GM23338 (cell line): ENCODE measurements at regions not wholly inside any gene's neighbourhood (a gene's known extent, or its start where the extent isn't known, plus 50 kb on each side); places are given as distances from the start of the nearest gene placed in this dataset.

Experiments used
- ATAC-seq: fragments of 200-7000 bp; cut with Tn5 transposase; 3 replicates; pipeline ENCODE4 v1.9.1; 2020
- DNase-seq: peaks from one replicate; pipeline ENCODE4 v3.0.0-alpha.2; 2015; ENCODE audit warnings: low spot score
- H2AFZ ChIP-seq: fragments of 200-600 bp; sonication (generic); 2 replicates; pipeline ENCODE4 v1.8.0; 2016; ENCODE audit warnings: antibody characterized with exemption, mild to moderate bottlenecking, moderate library complexity
- H3F3A ChIP-seq: fragments of 200-600 bp; sonication (generic); replicated peaks from 2 replicates; pipeline ENCODE4 v1.8.0; 2017; ENCODE audit warnings: antibody characterized with exemption, mixed run types, low read depth
- H3K27ac ChIP-seq: fragments of 200-600 bp; sonication (generic); 2 replicates; pipeline ENCODE4 v1.6.1; 2016; ENCODE audit warnings: low read depth
- H3K27me3 ChIP-seq: fragments of 200-600 bp; sonication (generic); 2 replicates; pipeline ENCODE4 v1.8.0; 2016; ENCODE audit warnings: mild to moderate bottlenecking, mixed run types, moderate library complexity; ENCODE audit not compliant: insufficient read depth
- H3K36me3 ChIP-seq: fragments of 200-600 bp; sonication (generic); 2 replicates; pipeline ENCODE4 v1.8.0; 2016; ENCODE audit warnings: mild to moderate bottlenecking; ENCODE audit not compliant: insufficient read depth
- H3K4me1 ChIP-seq: fragments of 200-600 bp; sonication (generic); 2 replicates; pipeline ENCODE4 v1.8.0; 2016; ENCODE audit warnings: mild to moderate bottlenecking, moderate library complexity; ENCODE audit not compliant: insufficient read depth
- H3K4me2 ChIP-seq: fragments of 200-600 bp; sonication (generic); 2 replicates; pipeline ENCODE4 v1.7.1; 2017; ENCODE audit warnings: mixed run types
- H3K4me3 ChIP-seq: fragments of 200-600 bp; sonication (generic); 2 replicates; pipeline ENCODE4 v1.6.1; 2016; ENCODE audit warnings: mixed run types
- H3K79me2 ChIP-seq: fragments of 200-600 bp; sonication (generic); replicated peaks from 2 replicates; pipeline ENCODE4 v1.8.0; 2017; ENCODE audit warnings: mild to moderate bottlenecking; ENCODE audit not compliant: insufficient read depth
- H3K9me2 ChIP-seq: fragments of 200-600 bp; sonication (generic); 2 replicates; pipeline ENCODE4 v1.8.0; 2017; ENCODE audit not compliant: insufficient read depth
- H4K20me1 ChIP-seq: fragments of 200-600 bp; sonication (generic); replicated peaks from 2 replicates; pipeline ENCODE4 v1.8.0; 2017; ENCODE audit warnings: mild to moderate bottlenecking; ENCODE audit not compliant: insufficient read depth
- H3K27ac Mint-ChIP-seq: 2 replicates; pipeline ENCODE4 v1.8.0; 2020; ENCODE audit warnings: inconsistent platforms, mild to moderate bottlenecking, moderate library complexity, mixed read lengths
- H3K27me3 Mint-ChIP-seq: 3 replicates; pipeline ENCODE4 v1.8.0; 2022; ENCODE audit warnings: low read depth, mild to moderate bottlenecking, moderate library complexity, mixed read lengths, inconsistent platforms; ENCODE audit not compliant: insufficient read depth, poor library complexity
- H3K36me3 Mint-ChIP-seq: 3 replicates; pipeline ENCODE4 v1.8.0; 2021; ENCODE audit warnings: low read depth, mild to moderate bottlenecking, inconsistent platforms, moderate library complexity, mixed read lengths
- H3K4me1 Mint-ChIP-seq: 3 replicates; pipeline ENCODE4 v1.8.0; 2020; ENCODE audit warnings: mild to moderate bottlenecking, inconsistent platforms, mixed read lengths
- H3K4me3 Mint-ChIP-seq: 3 replicates; pipeline ENCODE4 v1.8.0; 2021; ENCODE audit warnings: moderate library complexity, mild to moderate bottlenecking, inconsistent platforms, mixed read lengths
- H3K9me3 Mint-ChIP-seq: 3 replicates; pipeline ENCODE4 v1.8.0; 2020; ENCODE audit warnings: moderate library complexity, mild to moderate bottlenecking, inconsistent platforms, mixed read lengths
- CREB1 ChIP-seq: fragments of 250-450 bp; sonication (Bioruptor Pico); IDR thresholded peaks from 2 replicates; pipeline ENCODE4 v1.5.0; 2020; ENCODE audit warnings: low read depth, mild to moderate bottlenecking, moderate library complexity
- ETS1 ChIP-seq: IDR thresholded peaks from 2 replicates; pipeline ENCODE4 v1.6.1; 2016; ENCODE audit warnings: antibody characterized with exemption
- EZH2 ChIP-seq: fragments of 200-600 bp; sonication (generic); IDR thresholded peaks from one replicate; pipeline ENCODE4 v1.8.0; 2017; ENCODE audit warnings: antibody characterized with exemption, mild to moderate bottlenecking, low read depth; ENCODE audit not compliant: unreplicated experiment
- EZH2phosphoT487 ChIP-seq: fragments of 200-600 bp; sonication (generic); IDR thresholded peaks from one replicate; pipeline ENCODE4 v1.8.1; 2018; ENCODE audit warnings: antibody characterized with exemption; ENCODE audit not compliant: unreplicated experiment
- JUNB ChIP-seq: IDR thresholded peaks from one replicate; pipeline ENCODE4 v1.6.1; 2016; ENCODE audit warnings: antibody characterized with exemption; ENCODE audit not compliant: unreplicated experiment
- NANOG ChIP-seq: IDR thresholded peaks from 2 replicates; pipeline ENCODE4 v1.6.1; 2016; ENCODE audit warnings: antibody characterized with exemption, borderline replicate concordance
- POLR2AphosphoS5 ChIP-seq: IDR thresholded peaks from 2 replicates; pipeline ENCODE4 v1.6.1; 2016; ENCODE audit warnings: antibody characterized with exemption, low read depth
- STAT1 ChIP-seq: IDR thresholded peaks from one replicate; pipeline ENCODE4 v1.6.1; 2016; ENCODE audit warnings: antibody characterized with exemption; ENCODE audit not compliant: unreplicated experiment
- ZNF114 ChIP-seq: fragments of 250-450 bp; sonication (Bioruptor Pico); IDR thresholded peaks from 2 replicates; pipeline ENCODE4 v1.5.0; 2020; ENCODE audit warnings: mild to moderate bottlenecking, moderate library complexity
- ZNF331 ChIP-seq: fragments of 250-450 bp; sonication (Bioruptor Pico); IDR thresholded peaks from 2 replicates; pipeline ENCODE4 v1.5.0; 2020; ENCODE audit warnings: low read depth, mild to moderate bottlenecking, moderate library complexity
- ZNF462 ChIP-seq: fragments of 250-450 bp; sonication (Bioruptor Pico); IDR thresholded peaks from 2 replicates; pipeline ENCODE4 v1.5.0; 2020; ENCODE audit warnings: mild to moderate bottlenecking, moderate library complexity
- TF ChIP-seq, protein P1 (sequence below): IDR thresholded peaks from one replicate; pipeline ENCODE4 v1.6.1; 2018; ENCODE audit warnings: antibody characterized with exemption; ENCODE audit not compliant: unreplicated experiment
- TF ChIP-seq, protein P2 (sequence below), 2 experiments: fragments of 200-600 bp in 1 of 2; sonication (generic) in 1 of 2; conservative IDR thresholded peaks; 2 replicates each; pipeline versions ENCODE4 v1.5.1 to v1.6.1; 2016 to 2017; ENCODE audit warnings: antibody characterized with exemption in 2 of 2, low read depth in 2 of 2, mild to moderate bottlenecking in 2 of 2, moderate library complexity in 1 of 2

DNA sequence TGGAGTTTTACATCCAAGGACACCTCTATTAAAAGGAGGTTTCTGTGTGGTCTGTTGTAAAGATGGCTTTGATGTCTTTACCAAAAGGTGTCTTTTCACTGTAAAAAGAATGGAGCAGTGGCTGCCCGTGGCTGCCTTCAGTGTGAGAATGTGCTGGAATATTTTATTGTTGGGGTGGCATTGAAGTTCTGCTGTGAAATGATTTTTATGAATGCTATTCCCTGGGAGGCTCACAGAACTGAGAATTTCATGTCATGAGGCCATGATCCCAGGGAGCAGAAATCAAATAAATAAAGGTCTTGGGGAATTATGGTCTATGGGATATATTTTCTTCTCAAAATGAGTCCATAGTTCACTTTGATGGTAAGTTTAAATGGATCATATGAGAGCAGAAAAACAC lies 425.2 kb upstream of the ZNF608 start:
- H3F3A ChIP-seq: no peaks in the 10 kb centered on the region
- no peaks in the 10 kb centered on the region for H4K20me1 ChIP-seq
- no peaks in the 10 kb centered on the region for H3K79me2 ChIP-seq
- H3K4me3 ChIP-seq: no peak overlapping the region
- Mint-ChIP-seq H3K4me3 (no peak overlapping the region), H3K9me3 (peaks cover 15% of the 10 kb centered on the region; the same call in 2 of the 3 replicates), H3K4me1 (peaks cover 8% of the 10 kb centered on the region), H3K27me3 (no peaks in the 10 kb centered on the region), H3K36me3 (peaks cover 10% of the 10 kb centered on the region; the same call in 2 of the 3 replicates), H3K27ac (no peak overlapping the region)
- no peaks in the 10 kb centered on the region for H3K9me2 ChIP-seq
- ATAC-seq (no peak), DNase-seq (no peak)
- 0 out of 2 replicates have a peak, but pooled peaks cover 9% of the 10 kb centered on the region for H3K36me3 ChIP-seq
- H3K27ac ChIP-seq: no peak overlapping the region
- no peaks in the 10 kb centered on the region for H3K27me3 ChIP-seq
- H3K4me1 ChIP-seq: no peaks in the 10 kb centered on the region
- no peak overlapping the region for H3K4me2 ChIP-seq
- TF ChIP-seq ZNF462 (CRISPR knock-in tag) (no peak), STAT1 (no peak), JUNB (no peak), ZNF331 (CRISPR knock-in tag) (no peak), EZH2 (no peak), NANOG (no peak), ETS1 (no peak), ZNF114 (CRISPR knock-in tag) (no peak), EZH2phosphoT487 (no peak), CREB1 (CRISPR knock-in tag) (no peak), POLR2AphosphoS5 (no peak)
- TF ChIP-seq, protein P1, sequence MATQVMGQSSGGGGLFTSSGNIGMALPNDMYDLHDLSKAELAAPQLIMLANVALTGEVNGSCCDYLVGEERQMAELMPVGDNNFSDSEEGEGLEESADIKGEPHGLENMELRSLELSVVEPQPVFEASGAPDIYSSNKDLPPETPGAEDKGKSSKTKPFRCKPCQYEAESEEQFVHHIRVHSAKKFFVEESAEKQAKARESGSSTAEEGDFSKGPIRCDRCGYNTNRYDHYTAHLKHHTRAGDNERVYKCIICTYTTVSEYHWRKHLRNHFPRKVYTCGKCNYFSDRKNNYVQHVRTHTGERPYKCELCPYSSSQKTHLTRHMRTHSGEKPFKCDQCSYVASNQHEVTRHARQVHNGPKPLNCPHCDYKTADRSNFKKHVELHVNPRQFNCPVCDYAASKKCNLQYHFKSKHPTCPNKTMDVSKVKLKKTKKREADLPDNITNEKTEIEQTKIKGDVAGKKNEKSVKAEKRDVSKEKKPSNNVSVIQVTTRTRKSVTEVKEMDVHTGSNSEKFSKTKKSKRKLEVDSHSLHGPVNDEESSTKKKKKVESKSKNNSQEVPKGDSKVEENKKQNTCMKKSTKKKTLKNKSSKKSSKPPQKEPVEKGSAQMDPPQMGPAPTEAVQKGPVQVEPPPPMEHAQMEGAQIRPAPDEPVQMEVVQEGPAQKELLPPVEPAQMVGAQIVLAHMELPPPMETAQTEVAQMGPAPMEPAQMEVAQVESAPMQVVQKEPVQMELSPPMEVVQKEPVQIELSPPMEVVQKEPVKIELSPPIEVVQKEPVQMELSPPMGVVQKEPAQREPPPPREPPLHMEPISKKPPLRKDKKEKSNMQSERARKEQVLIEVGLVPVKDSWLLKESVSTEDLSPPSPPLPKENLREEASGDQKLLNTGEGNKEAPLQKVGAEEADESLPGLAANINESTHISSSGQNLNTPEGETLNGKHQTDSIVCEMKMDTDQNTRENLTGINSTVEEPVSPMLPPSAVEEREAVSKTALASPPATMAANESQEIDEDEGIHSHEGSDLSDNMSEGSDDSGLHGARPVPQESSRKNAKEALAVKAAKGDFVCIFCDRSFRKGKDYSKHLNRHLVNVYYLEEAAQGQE: no peak
- TF ChIP-seq, protein P2, sequence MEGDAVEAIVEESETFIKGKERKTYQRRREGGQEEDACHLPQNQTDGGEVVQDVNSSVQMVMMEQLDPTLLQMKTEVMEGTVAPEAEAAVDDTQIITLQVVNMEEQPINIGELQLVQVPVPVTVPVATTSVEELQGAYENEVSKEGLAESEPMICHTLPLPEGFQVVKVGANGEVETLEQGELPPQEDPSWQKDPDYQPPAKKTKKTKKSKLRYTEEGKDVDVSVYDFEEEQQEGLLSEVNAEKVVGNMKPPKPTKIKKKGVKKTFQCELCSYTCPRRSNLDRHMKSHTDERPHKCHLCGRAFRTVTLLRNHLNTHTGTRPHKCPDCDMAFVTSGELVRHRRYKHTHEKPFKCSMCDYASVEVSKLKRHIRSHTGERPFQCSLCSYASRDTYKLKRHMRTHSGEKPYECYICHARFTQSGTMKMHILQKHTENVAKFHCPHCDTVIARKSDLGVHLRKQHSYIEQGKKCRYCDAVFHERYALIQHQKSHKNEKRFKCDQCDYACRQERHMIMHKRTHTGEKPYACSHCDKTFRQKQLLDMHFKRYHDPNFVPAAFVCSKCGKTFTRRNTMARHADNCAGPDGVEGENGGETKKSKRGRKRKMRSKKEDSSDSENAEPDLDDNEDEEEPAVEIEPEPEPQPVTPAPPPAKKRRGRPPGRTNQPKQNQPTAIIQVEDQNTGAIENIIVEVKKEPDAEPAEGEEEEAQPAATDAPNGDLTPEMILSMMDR (conservative IDR thresholded peaks at IDR 0.05; ENCODE audit: low read depth in 2 of 2): no peak
- no peak overlapping the region for H2AFZ ChIP-seq
